ENCODE measurements at regions not wholly inside any gene's neighbourhood (a gene's known extent, or its start where the extent isn't known, plus 50 kb on each side); places are given as distances from the start of the nearest gene placed in this dataset.

DNA sequence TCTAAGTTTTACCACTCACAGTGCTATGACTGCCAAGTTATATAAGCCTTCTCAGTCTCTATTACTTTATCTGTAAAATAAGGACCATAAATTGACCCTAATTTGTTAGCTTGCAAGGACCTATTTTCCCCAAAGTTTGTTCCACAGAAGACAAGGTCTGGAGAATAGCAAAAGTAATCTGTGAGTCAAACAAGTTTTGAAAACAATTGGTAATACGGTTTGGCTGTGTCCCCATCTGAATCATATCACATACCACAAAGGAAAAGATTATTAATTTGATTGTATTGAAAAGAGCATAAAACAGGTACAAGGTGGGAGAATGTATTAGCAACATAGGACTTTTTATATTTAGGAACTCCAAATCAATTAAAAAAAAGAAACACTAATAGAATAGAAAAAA is 124.0 kb upstream of the TARS1 start:
- TF ChIP-seq, protein P1, sequence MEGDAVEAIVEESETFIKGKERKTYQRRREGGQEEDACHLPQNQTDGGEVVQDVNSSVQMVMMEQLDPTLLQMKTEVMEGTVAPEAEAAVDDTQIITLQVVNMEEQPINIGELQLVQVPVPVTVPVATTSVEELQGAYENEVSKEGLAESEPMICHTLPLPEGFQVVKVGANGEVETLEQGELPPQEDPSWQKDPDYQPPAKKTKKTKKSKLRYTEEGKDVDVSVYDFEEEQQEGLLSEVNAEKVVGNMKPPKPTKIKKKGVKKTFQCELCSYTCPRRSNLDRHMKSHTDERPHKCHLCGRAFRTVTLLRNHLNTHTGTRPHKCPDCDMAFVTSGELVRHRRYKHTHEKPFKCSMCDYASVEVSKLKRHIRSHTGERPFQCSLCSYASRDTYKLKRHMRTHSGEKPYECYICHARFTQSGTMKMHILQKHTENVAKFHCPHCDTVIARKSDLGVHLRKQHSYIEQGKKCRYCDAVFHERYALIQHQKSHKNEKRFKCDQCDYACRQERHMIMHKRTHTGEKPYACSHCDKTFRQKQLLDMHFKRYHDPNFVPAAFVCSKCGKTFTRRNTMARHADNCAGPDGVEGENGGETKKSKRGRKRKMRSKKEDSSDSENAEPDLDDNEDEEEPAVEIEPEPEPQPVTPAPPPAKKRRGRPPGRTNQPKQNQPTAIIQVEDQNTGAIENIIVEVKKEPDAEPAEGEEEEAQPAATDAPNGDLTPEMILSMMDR (IDR thresholded peaks at IDR 0.05; ENCODE audit: low read depth, low read length, poor library complexity, severe bottlenecking): no peak
- no peak for TF ChIP-seq EZH2phosphoT487 (IDR thresholded peaks at IDR 0.05; ENCODE audit: borderline replicate concordance, low read length)

Measured in DOHH2 (cell line).